Neural crest cell (in vitro differentiated cells): ENCODE measurements at regions not wholly inside any gene's neighbourhood (a gene's known extent, or its start where the extent isn't known, plus 50 kb on each side); places are given as distances from the start of the nearest gene placed in this dataset.

Experiments used
- DNase-seq: peaks from one replicate; pipeline ENCODE4 v3.0.0; 2021; ENCODE audit warnings: low read depth, mixed read lengths, low spot score
- H3K27ac Mint-ChIP-seq: one replicate; pipeline ENCODE4 v1.8.0; 2021; ENCODE audit warnings: mild to moderate bottlenecking, mixed read lengths; ENCODE audit not compliant: unreplicated experiment
- H3K27me3 Mint-ChIP-seq: 2 replicates; pipeline ENCODE4 v1.8.0; 2021; ENCODE audit warnings: low read depth, mild to moderate bottlenecking, mixed read lengths
- H3K36me3 Mint-ChIP-seq: 2 replicates; pipeline ENCODE4 v1.8.0; 2021; ENCODE audit warnings: low read depth, mild to moderate bottlenecking, mixed read lengths
- H3K4me1 Mint-ChIP-seq: 2 replicates; pipeline ENCODE4 v1.8.0; 2021; ENCODE audit warnings: mixed read lengths
- H3K4me3 Mint-ChIP-seq: one replicate; pipeline ENCODE4 v1.8.0; 2021; ENCODE audit warnings: mild to moderate bottlenecking, mixed read lengths
- H3K9me3 Mint-ChIP-seq: 2 replicates; pipeline ENCODE4 v1.8.0; 2021; ENCODE audit warnings: mixed read lengths
- CTCF ChIP-seq: fragments of 200-600 bp; sonication (generic); conservative IDR thresholded peaks from 2 replicates; pipeline ENCODE4 v1.5.0; 2021; ENCODE audit warnings: antibody characterized with exemption, mild to moderate bottlenecking

- Mint-ChIP-seq H3K36me3 (no peaks in the 10 kb centered on the region), H3K4me3 (no peak overlapping the region), H3K4me1 (peaks cover 22% of the 10 kb centered on the region), H3K9me3 (no peaks in the 10 kb centered on the region), H3K27me3 (no peaks in the 10 kb centered on the region), H3K27ac (no peak overlapping the region)
- TF ChIP-seq CTCF: no peak
- no peak for DNase-seq
Observed at GRCh38 chr2:207281436-207281835, 115.7 kb upstream of the KLF7 start.

- Mint-ChIP-seq H3K9me3 (no peaks in the 10 kb centered on the region), H3K4me1 (peaks cover 22% of the 10 kb centered on the region), H3K36me3 (no peaks in the 10 kb centered on the region), H3K27me3 (no peaks in the 10 kb centered on the region), H3K27ac (no peak overlapping the region), H3K4me3 (no peak overlapping the region)
- no peak for TF ChIP-seq CTCF
- no peak for DNase-seq
Observed at GRCh38 chr2:207282916-207283315, 117.2 kb upstream of the KLF7 start.

GRCh38 chr2:207283356-207283755, 117.6 kb upstream of the KLF7 start:
- Mint-ChIP-seq H3K27me3 (no peaks in the 10 kb centered on the region), H3K4me1 (peaks cover 22% of the 10 kb centered on the region), H3K27ac (no peak overlapping the region), H3K9me3 (no peaks in the 10 kb centered on the region), H3K36me3 (no peaks in the 10 kb centered on the region), H3K4me3 (no peak overlapping the region)
- no peak for TF ChIP-seq CTCF
- no peak for DNase-seq

GRCh38 chr2:207284556-207285472, 119.1 kb upstream of the KLF7 start:
- Mint-ChIP-seq H3K4me3 (no peak overlapping the region), H3K4me1 (peaks cover 22% of the 10 kb centered on the region), H3K27me3 (no peaks in the 10 kb centered on the region), H3K9me3 (no peaks in the 10 kb centered on the region), H3K27ac (no peak overlapping the region), H3K36me3 (no peaks in the 10 kb centered on the region)
- no peak for DNase-seq
- no peak for TF ChIP-seq CTCF

GRCh38 chr2:207285473-207285815, 119.7 kb upstream of the KLF7 start:
- Mint-ChIP-seq H3K27me3 (no peaks in the 10 kb centered on the region), H3K36me3 (no peaks in the 10 kb centered on the region), H3K4me3 (no peak overlapping the region), H3K27ac (no peak overlapping the region), H3K9me3 (no peaks in the 10 kb centered on the region), H3K4me1 (peaks cover 22% of the 10 kb centered on the region)
- DNase-seq: no peak
- no peak for TF ChIP-seq CTCF
